Gastrocnemius medialis (tissue), 4 donors: ENCODE measurements at regions not wholly inside any gene's neighbourhood (a gene's known extent, or its start where the extent isn't known, plus 50 kb on each side); places are given as distances from the start of the nearest gene placed in this dataset.

Experiments
- CTCF ChIP-seq, 5 experiments: fragments of 450-650 bp in 3 of 5; fragments of 200-600 bp in 2 of 5; sonication (generic) in 2 of 5; IDR thresholded peaks in 4 of 5; conservative IDR thresholded peaks in 1 of 5; 1 replicate in 4 of 5; 2 replicates in 1 of 5; pipeline ENCODE4 v1.5.1; 2016 to 2019; ENCODE audit warnings: antibody characterized with exemption in 5 of 5, mild to moderate bottlenecking in 3 of 5, moderate library complexity in 3 of 5
- POLR2A ChIP-seq, 2 donors: fragments of 450-650 bp; IDR thresholded peaks; one replicate each; pipeline ENCODE4 v1.6.1; 2017; ENCODE audit warnings: antibody characterized with exemption in 2 of 2, mild to moderate bottlenecking in 2 of 2, moderate library complexity in 2 of 2

DNA sequence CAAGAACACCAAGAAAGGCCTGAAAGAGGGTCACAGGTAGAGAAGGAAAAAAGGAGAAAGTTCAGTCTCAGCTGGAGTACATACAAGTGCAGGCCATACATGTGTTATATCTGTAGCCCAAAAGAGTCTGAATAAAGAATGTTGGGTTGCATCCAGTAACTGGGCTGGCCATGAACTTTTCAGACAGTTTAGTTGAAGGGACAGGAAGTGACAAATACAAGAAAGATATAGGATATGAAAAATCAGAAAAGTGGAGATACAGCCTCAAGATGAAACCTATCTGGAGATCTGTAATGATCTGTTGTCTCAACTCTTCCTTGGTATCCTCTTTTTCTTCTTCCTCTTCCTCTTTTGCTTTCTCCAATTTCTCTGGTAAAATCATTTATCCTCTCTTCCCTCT, 671.7 kb downstream of the MECOM start:
- TF ChIP-seq CTCF (IDR thresholded peaks at IDR 0.05 in 4 of 5, conservative IDR thresholded peaks at IDR 0.05 in 1 of 5), result no peak
- no peak for TF ChIP-seq POLR2A (IDR thresholded peaks at IDR 0.05)
